Spleen (tissue), 7 donors: ENCODE measurements at regions not wholly inside any gene's neighbourhood (a gene's known extent, or its start where the extent isn't known, plus 50 kb on each side); places are given as distances from the start of the nearest gene placed in this dataset.

Experiments
- CTCF ChIP-seq, 11 experiments: fragments of 200-600 bp in 7 of 11; fragments of 450-650 bp in 4 of 11; sonication (generic) in 4 of 11; IDR thresholded peaks in 8 of 11; conservative IDR thresholded peaks in 3 of 11; 1 replicate in 7 of 11; 2 replicates in 4 of 11; pipeline versions ENCODE4 v1.4.0 to v1.8.0; 2016 to 2021; ENCODE audit warnings: antibody characterized with exemption in 11 of 11, inconsistent platforms in 4 of 11, mild to moderate bottlenecking in 1 of 11
- POLR2A ChIP-seq, 3 donors: fragments of 450-650 bp; IDR thresholded peaks; one replicate each; pipeline ENCODE4 v1.5.1; 2017; ENCODE audit warnings: antibody characterized with exemption in 3 of 3, mild to moderate bottlenecking in 1 of 3
- POLR2AphosphoS5 ChIP-seq, 3 donors: sonication (generic); formaldehyde crosslinking; IDR thresholded peaks; one replicate each; pipeline ENCODE4 v1.5.1; 2017; ENCODE audit warnings: antibody characterized with exemption in 3 of 3
- donor health status: DM: no; HTN: no; CAD: no; lungs with moderate emphysema.
- donor health status: DM: no; HTN: no; CAD: no.
- donor health status: DM: no; HTN: no; CAD: no.

- TF ChIP-seq CTCF (IDR thresholded peaks at IDR 0.05 in 8 of 11, conservative IDR thresholded peaks at IDR 0.05 in 3 of 11) (no peak), POLR2A (IDR thresholded peaks at IDR 0.05) (no peak), POLR2AphosphoS5 (IDR thresholded peaks at IDR 0.05) (no peak)
These were observed 267.5 kb upstream of the TMEM161B start for GRCh38 chr5:88536146-88536545.
